ENCODE measurements at regions not wholly inside any gene's neighbourhood (a gene's known extent, or its start where the extent isn't known, plus 50 kb on each side); places are given as distances from the start of the nearest gene placed in this dataset.
A peak's percentile ranks its signal among the peaks of the same experiment; 100 is the strongest.

- ATAC-seq: no peak
- TF ChIP-seq CSRNP3 (CRISPR knock-in tag; IDR thresholded peaks at IDR 0.05): no peak
- no peak for TF ChIP-seq ISL1 (CRISPR knock-in tag; IDR thresholded peaks at IDR 0.05)
- TF ChIP-seq BACH2 (CRISPR knock-in tag; IDR thresholded peaks at IDR 0.05; ENCODE audit: borderline replicate concordance): no peak
- no peak for TF ChIP-seq OSR1 (CRISPR knock-in tag; IDR thresholded peaks at IDR 0.05)
- no peak for TF ChIP-seq ARNTL (CRISPR knock-in tag; IDR thresholded peaks at IDR 0.05; ENCODE audit: borderline replicate concordance, low read depth)
- TF ChIP-seq, protein P1, sequence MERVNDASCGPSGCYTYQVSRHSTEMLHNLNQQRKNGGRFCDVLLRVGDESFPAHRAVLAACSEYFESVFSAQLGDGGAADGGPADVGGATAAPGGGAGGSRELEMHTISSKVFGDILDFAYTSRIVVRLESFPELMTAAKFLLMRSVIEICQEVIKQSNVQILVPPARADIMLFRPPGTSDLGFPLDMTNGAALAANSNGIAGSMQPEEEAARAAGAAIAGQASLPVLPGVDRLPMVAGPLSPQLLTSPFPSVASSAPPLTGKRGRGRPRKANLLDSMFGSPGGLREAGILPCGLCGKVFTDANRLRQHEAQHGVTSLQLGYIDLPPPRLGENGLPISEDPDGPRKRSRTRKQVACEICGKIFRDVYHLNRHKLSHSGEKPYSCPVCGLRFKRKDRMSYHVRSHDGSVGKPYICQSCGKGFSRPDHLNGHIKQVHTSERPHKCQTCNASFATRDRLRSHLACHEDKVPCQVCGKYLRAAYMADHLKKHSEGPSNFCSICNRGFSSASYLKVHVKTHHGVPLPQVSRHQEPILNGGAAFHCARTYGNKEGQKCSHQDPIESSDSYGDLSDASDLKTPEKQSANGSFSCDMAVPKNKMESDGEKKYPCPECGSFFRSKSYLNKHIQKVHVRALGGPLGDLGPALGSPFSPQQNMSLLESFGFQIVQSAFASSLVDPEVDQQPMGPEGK (CRISPR knock-in tag; IDR thresholded peaks at IDR 0.05; ENCODE audit: borderline replicate concordance): no peak
- no peak for TF ChIP-seq RARB (CRISPR knock-in tag; IDR thresholded peaks at IDR 0.05)
Measured at GRCh38 chr3:104452697-104453096, 914.0 kb upstream of the ALCAM start.

DNA sequence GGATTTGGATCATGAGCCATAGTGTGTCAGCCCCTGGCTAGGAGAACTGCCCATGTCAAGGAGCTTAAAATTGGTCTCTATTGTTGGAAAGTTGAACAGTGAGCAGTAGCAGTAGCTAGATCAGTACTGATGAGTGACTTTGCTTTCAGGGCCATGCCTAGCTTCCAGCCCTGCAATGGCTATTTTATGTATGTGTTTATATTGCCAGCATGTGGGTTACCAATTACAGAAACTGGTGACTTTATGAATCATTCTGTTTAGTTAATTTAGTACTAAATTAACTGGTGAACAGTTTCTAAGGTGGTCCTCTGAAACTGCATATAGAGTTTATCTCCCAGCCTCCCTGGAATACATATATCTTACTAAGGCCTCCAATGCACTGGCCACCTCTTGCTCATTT is 908.1 kb upstream of the ALCAM start:
- no peak for ATAC-seq
- no peak for TF ChIP-seq BACH2 (CRISPR knock-in tag; IDR thresholded peaks at IDR 0.05; ENCODE audit: borderline replicate concordance)
- no peak for TF ChIP-seq SNAI2 (CRISPR knock-in tag; IDR thresholded peaks at IDR 0.05)
- TF ChIP-seq ZC3H10 (CRISPR knock-in tag; IDR thresholded peaks at IDR 0.05): no peak
- TF ChIP-seq ESRRG (CRISPR knock-in tag; IDR thresholded peaks at IDR 0.05): no peak
- TF ChIP-seq TOX (CRISPR knock-in tag; IDR thresholded peaks at IDR 0.05; ENCODE audit: borderline replicate concordance): no peak
- TF ChIP-seq CSDC2 (CRISPR knock-in tag; IDR thresholded peaks at IDR 0.05): no peak
- no peak for TF ChIP-seq GLIS3 (CRISPR knock-in tag; IDR thresholded peaks at IDR 0.05)
- TF ChIP-seq, protein P1 (CRISPR knock-in tag; IDR thresholded peaks at IDR 0.05; ENCODE audit: borderline replicate concordance): no peak
- TF ChIP-seq PPARA (CRISPR knock-in tag; IDR thresholded peaks at IDR 0.05; ENCODE audit: borderline replicate concordance): no peak
- TF ChIP-seq OSR1 (CRISPR knock-in tag; IDR thresholded peaks at IDR 0.05): no peak
- TF ChIP-seq ISL1 (CRISPR knock-in tag; IDR thresholded peaks at IDR 0.05): no peak
- TF ChIP-seq RARB (CRISPR knock-in tag; IDR thresholded peaks at IDR 0.05): no peak
- TF ChIP-seq CSRNP3 (CRISPR knock-in tag; IDR thresholded peaks at IDR 0.05): no peak
- no peak for TF ChIP-seq ZNF565 (CRISPR knock-in tag; conservative IDR thresholded peaks at IDR 0.05; ENCODE audit: low read depth)
- TF ChIP-seq TCF4 (CRISPR knock-in tag; IDR thresholded peaks at IDR 0.05; ENCODE audit: borderline replicate concordance): no peak
- TF ChIP-seq, protein P2, sequence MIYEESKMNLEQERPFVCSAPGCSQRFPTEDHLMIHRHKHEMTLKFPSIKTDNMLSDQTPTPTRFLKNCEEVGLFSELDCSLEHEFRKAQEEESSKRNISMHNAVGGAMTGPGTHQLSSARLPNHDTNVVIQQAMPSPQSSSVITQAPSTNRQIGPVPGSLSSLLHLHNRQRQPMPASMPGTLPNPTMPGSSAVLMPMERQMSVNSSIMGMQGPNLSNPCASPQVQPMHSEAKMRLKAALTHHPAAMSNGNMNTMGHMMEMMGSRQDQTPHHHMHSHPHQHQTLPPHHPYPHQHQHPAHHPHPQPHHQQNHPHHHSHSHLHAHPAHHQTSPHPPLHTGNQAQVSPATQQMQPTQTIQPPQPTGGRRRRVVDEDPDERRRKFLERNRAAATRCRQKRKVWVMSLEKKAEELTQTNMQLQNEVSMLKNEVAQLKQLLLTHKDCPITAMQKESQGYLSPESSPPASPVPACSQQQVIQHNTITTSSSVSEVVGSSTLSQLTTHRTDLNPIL (CRISPR knock-in tag; IDR thresholded peaks at IDR 0.05; ENCODE audit: low read depth): no peak
- TF ChIP-seq ZFP3 (CRISPR knock-in tag; IDR thresholded peaks at IDR 0.05): no peak
- TF ChIP-seq ZFP30 (CRISPR knock-in tag; IDR thresholded peaks at IDR 0.05): no peak

DNA sequence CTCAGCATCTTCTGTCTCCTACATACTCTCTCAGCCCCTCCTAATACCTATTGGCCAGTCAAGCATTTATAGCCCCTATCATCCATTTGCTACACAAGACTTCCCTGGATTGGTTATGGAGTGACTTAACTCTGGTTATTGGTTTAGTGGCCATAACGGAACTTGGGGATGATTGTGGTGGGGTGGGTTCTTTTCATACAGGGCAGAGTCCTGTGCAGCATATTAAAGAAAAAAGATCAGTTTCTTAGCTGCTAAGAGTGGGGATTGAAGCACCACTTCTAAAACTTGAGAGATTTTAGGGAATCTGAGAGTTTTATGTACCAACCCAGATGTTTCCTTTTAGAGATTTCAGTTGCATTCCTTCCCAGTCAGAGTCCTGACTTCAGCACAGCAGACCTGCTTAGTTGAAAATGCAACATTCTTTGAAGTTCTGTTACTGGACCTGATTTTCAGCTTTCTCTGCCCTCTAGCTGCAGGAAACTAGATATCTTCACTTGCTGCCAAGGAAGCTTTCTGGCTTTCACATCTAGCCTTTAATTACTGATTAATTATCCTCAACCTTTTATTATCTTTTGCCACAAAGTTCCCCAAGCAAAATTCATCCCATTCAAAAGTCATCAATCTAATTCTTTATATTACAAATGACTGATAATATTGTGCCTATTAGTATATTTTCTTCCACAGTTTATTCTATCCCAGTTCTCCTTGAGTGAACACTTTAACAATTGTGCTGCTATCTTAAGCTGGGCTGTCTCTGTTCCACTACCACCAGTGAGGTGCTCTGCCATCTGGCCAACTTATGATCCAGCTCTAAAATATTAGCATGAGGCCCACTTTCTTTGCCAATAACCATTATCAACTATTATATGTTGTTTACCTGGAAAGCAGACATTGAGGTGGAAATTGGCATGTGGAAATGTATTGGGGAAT is 906.0 kb upstream of the ALCAM start:
- ATAC-seq: peak; percentile 95
- TF ChIP-seq BACH2 (CRISPR knock-in tag; IDR thresholded peaks at IDR 0.05; ENCODE audit: borderline replicate concordance) (no peak), ZNF70 (CRISPR knock-in tag; IDR thresholded peaks at IDR 0.05) (no peak), SNAI2 (CRISPR knock-in tag; IDR thresholded peaks at IDR 0.05) (no peak), OSR1 (CRISPR knock-in tag; IDR thresholded peaks at IDR 0.05) (no peak), TSHZ2 (CRISPR knock-in tag; IDR thresholded peaks at IDR 0.05) (no peak), TOX (CRISPR knock-in tag; IDR thresholded peaks at IDR 0.05; ENCODE audit: borderline replicate concordance) (no peak), ZC3H10 (CRISPR knock-in tag; IDR thresholded peaks at IDR 0.05) (no peak), PPARA (CRISPR knock-in tag; IDR thresholded peaks at IDR 0.05; ENCODE audit: borderline replicate concordance) (no peak)
- TF ChIP-seq, protein P1 (CRISPR knock-in tag; IDR thresholded peaks at IDR 0.05; ENCODE audit: borderline replicate concordance): no peak
